Psoas muscle (tissue), 7 donors: ENCODE measurements at regions not wholly inside any gene's neighbourhood (a gene's known extent, or its start where the extent isn't known, plus 50 kb on each side); places are given as distances from the start of the nearest gene placed in this dataset.

ENCODE experiments used
- ATAC-seq, 4 donors: fragments of 200-7000 bp; cut with Tn5 transposase; one replicate each; pipeline ENCODE4 v1.9.1; 2020; ENCODE audit warnings: moderate library complexity in 3 of 4, mild to moderate bottlenecking in 2 of 4
- DNase-seq, 2 donors: peaks; one replicate each; pipeline ENCODE4 v3.0.0-alpha.2; 2020
- H3K27ac ChIP-seq: fragments of 200-600 bp; one replicate; pipeline ENCODE4 v1.8.0; 2022
- H3K27me3 ChIP-seq, 3 donors: fragments of 200-600 bp in 1 of 3; one replicate each; pipeline versions ENCODE4 v1.6.1 to v1.8.0; 2013 to 2022; ENCODE audit warnings: low read length in 2 of 3, mild to moderate bottlenecking in 2 of 3, moderate library complexity in 1 of 3; ENCODE audit not compliant: insufficient read depth in 3 of 3
- H3K36me3 ChIP-seq, 2 donors: fragments of 200-600 bp in 1 of 2; one replicate each; pipeline versions ENCODE4 v1.6.1 to v1.8.0; 2013 to 2022; ENCODE audit warnings: low read depth in 1 of 2, mild to moderate bottlenecking in 1 of 2, moderate library complexity in 1 of 2; ENCODE audit not compliant: insufficient read depth in 1 of 2
- H3K4me1 ChIP-seq: fragments of 200-600 bp; one replicate; pipeline ENCODE4 v1.8.0; 2022
- H3K4me3 ChIP-seq: fragments of 200-600 bp; one replicate; pipeline ENCODE4 v1.8.0; 2022; ENCODE audit warnings: mild to moderate bottlenecking
- H3K9me3 ChIP-seq: fragments of 200-600 bp; one replicate; pipeline ENCODE4 v1.8.0; 2022
- WGBS, 3 donors: extraction: QIAGEN DNeasy Blood & Tissue Kit; methylation state at CpG; one replicate each; pipeline versions ENCODE4 v1.1.6 to v1.1.7; 2013; 5-methylcytosine and 5-hydroxymethylcytosine counted together
- intact Hi-C, 2 donors: fragments of 100-400 bp; cut with DNase I; formaldehyde crosslinking; loops; one replicate each; pipeline versions ENCODE4 v1.11.0 to v1.14.2; 2022
- TF ChIP-seq, protein P1 (sequence below): fragments of 200-600 bp; IDR thresholded peaks from one replicate; pipeline ENCODE4 v1.8.0; 2022; ENCODE audit warnings: antibody characterized with exemption
- donor health status: healthy with polysubstance abuse.
- donor health status: DM: no; HTN: no; CAD: no; lungs with moderate emphysema.
- donor health status: Bipolar disorder and iron deficiency.
- donor health status: healthy.
- donor health status: DM: yes; HTN: yes; CAD: no.
- donor health status: DM: no; HTN: no; CAD: no.
- donor health status: DM: yes; HTN: yes; CAD: no.

DNA sequence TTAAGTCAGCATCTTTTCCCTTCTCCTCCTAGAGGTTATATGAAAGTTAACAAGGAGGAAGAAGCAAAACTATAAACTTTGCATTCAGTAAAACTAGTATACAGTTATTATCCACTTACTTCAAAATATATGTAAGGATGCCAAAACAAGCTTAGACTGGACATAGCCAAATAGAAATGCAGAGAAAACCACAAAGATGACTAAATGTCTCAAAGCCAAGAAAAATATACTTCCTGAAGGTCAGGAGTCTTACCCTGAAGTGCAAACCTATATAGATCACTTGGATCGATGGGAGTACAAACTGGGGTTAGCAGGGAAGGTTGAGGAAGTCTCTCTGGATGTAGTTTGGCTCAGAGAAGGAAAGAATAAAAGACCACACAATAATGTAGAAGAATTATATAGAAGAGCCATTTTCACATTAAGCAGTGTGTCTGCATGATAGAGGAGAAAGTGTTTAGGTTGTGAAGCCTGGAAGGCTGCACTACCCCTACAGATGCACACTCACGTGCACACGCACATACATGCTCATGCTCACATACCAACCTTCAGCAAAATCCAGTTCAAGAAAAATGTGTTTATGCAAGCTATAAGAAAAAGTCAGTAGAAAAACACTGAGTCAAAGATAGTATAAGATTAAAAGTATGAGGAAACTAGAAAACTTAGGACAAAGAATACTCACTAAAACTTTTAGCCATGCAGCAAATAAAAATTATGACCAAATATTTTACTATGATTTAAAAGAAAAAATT, 112.1 kb upstream of the RXFP2 start:
- H3K27me3 ChIP-seq = no peaks in the 10 kb centered on the region
- intact Hi-C loops = no loop called here
- no peaks in the 10 kb centered on the region for H3K4me1 ChIP-seq
- H3K9me3 ChIP-seq = no peaks in the 10 kb centered on the region
- no peak overlapping the region for H3K4me3 ChIP-seq
- no peak overlapping the region for H3K27ac ChIP-seq
- 80 to 89% (median 87%) methylated on average over 3 of the region's 3 CpGs for WGBS, 3 donors
- TF ChIP-seq, protein P1, sequence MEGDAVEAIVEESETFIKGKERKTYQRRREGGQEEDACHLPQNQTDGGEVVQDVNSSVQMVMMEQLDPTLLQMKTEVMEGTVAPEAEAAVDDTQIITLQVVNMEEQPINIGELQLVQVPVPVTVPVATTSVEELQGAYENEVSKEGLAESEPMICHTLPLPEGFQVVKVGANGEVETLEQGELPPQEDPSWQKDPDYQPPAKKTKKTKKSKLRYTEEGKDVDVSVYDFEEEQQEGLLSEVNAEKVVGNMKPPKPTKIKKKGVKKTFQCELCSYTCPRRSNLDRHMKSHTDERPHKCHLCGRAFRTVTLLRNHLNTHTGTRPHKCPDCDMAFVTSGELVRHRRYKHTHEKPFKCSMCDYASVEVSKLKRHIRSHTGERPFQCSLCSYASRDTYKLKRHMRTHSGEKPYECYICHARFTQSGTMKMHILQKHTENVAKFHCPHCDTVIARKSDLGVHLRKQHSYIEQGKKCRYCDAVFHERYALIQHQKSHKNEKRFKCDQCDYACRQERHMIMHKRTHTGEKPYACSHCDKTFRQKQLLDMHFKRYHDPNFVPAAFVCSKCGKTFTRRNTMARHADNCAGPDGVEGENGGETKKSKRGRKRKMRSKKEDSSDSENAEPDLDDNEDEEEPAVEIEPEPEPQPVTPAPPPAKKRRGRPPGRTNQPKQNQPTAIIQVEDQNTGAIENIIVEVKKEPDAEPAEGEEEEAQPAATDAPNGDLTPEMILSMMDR = no peak
- ATAC-seq (no peak), DNase-seq (no peak)
- no peaks in the 10 kb centered on the region for H3K36me3 ChIP-seq

GRCh38 chr13:31629085-31629780, 110.1 kb upstream of the RXFP2 start:
- Histone ChIP-seq H3K36me3 (no peaks in the 10 kb centered on the region), H3K4me3 (no peak overlapping the region), H3K27ac (no peak overlapping the region), H3K4me1 (no peaks in the 10 kb centered on the region), H3K27me3 (no peaks in the 10 kb centered on the region), H3K9me3 (no peaks in the 10 kb centered on the region)
- no peak for DNase-seq
- no peak for ATAC-seq
- intact Hi-C loops = no loop called here
- 23 to 34% (median 30%) methylated on average over 3 of the region's 3 CpGs for WGBS, 3 donors
- TF ChIP-seq, protein P1 = no peak

DNA sequence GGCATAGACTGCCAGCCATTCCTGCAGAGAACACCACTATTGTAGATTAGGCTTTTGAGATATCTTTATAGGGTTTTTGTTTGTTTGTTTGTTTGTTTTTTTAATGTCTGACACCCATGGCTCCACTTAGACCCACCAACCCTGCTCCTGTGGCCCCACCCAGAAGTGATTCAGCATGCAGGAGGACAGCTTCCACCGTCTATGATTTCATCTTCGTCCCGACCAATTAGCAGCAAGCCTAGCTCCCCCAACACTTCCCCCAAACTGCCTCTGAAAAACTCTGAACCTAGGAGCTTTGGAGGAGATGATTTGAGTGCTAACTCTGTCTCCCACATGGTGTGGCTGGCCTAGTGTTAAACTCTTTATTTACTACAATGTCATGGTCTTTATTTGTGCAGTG, 108.3 kb upstream of the RXFP2 start:
- H3K27ac ChIP-seq = no peak overlapping the region
- intact Hi-C loops = no loop called here
- TF ChIP-seq, protein P1 = no peak
- H3K4me3 ChIP-seq = no peak overlapping the region
- H3K36me3 ChIP-seq = no peaks in the 10 kb centered on the region
- no peaks in the 10 kb centered on the region for H3K9me3 ChIP-seq
- DNase-seq (no peak), ATAC-seq (no peak)
- no peaks in the 10 kb centered on the region for H3K27me3 ChIP-seq
- H3K4me1 ChIP-seq = no peaks in the 10 kb centered on the region
- WGBS, 3 donors = 38 to 60% (median 49%) methylated on average over 3 of the region's 3 CpGs

- no peak for ATAC-seq
- H3K36me3 ChIP-seq = no peaks in the 10 kb centered on the region
Measured at GRCh38 chr13:31631746-31632145, 107.6 kb upstream of the RXFP2 start.

More at GRCh38 chr13:31631746-31632145, 107.6 kb upstream of the RXFP2 start:
- Histone ChIP-seq H3K4me3 (no peak overlapping the region), H3K4me1 (no peaks in the 10 kb centered on the region), H3K27ac (no peak overlapping the region), H3K27me3 (no peaks in the 10 kb centered on the region), H3K9me3 (no peaks in the 10 kb centered on the region)
- TF ChIP-seq, protein P1 = no peak
- DNase-seq = no peak
- intact Hi-C loops = no loop called here
